ENCODE measurements at regions not wholly inside any gene's neighbourhood (a gene's known extent, or its start where the extent isn't known, plus 50 kb on each side); places are given as distances from the start of the nearest gene placed in this dataset.
"Not testable (repeated sequence)": the region's sequence is repeated elsewhere in the genome, so short reads cannot be mapped to it uniquely, and the experiment has no call there.

DNA sequence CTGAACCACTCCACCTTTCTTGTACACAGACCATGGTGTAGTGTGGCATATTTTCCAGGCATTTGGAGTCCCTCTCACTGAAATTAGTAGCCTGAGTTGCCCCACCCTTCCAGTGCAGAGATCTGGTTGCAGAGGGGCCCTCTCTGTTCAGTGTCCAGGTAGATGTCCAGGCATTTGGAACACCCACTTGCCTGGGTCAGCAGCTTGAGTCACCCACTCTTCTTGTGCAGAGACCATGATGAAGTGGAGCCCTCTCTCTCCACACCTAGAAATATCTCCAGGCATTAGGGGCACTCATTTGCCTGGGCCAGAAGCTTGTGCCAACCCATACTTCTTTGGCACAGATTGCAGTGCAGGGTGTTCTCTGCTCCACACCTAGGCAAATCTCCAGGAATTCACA is 2733.3 kb downstream of the PCDH7 start:
- Mint-ChIP-seq H3K36me3 (no peaks in the 10 kb centered on the region), H3K9me3 (peaks cover 10 to 16% of the 10 kb centered on the region in 2 donors), H3K27ac (no peak overlapping the region)
- ATAC-seq (no peak), DNase-seq (ENCODE audit: low spot score in 2 of 2) (no peak)

DNA sequence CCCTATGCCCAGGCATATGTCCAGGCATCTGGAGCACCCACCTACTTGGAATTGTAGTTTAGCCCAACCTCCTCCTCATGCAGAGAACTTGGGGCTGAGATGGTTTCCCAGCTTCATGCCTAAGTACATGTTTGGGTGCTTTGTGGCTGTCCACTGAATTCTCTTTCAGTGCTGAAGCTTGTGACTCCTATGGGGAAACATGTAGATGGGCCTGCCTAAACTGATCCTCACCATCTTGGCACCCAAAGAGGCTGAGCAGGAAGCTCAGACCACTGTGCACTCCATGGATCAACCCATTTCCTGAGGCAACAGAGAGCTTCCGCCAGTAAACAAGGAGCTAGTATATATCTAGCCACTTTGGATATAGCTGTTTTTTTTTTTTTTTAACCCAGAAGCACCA is 2733.7 kb downstream of the PCDH7 start:
- ATAC-seq (no peak), DNase-seq (ENCODE audit: low spot score in 2 of 2) (no peak)
- H3K9me3 Mint-ChIP-seq: peaks cover 10 to 19% of the 10 kb centered on the region in 2 donors
- H3K27ac Mint-ChIP-seq: no peak overlapping the region
- no peaks in the 10 kb centered on the region for H3K36me3 Mint-ChIP-seq

DNA sequence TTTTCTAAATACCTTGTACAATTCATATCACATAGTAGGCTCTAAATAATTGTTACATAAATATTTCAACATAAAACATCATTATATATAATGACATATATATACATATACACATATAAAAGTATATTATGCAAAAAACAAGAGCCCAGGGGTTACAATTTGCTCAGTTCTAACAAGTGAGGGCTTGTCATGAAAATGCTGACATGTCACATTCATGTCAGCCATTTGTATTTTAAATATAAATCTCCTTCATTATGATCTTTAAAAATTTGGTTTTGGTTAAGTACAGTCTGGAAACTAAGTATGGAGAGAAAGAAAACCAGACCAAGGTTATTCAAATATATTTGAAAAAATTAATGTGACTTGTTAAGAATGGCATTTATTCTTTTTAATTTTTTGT is 2745.4 kb downstream of the PCDH7 start:
- ATAC-seq: no peak
- no peaks in the 10 kb centered on the region for H3K36me3 Mint-ChIP-seq
- peaks cover 11 to 16% of the 10 kb centered on the region in 2 donors for H3K9me3 Mint-ChIP-seq
- DNase-seq (ENCODE audit: low spot score in 2 of 2): no peak
- H3K27ac Mint-ChIP-seq: no peak overlapping the region

DNA sequence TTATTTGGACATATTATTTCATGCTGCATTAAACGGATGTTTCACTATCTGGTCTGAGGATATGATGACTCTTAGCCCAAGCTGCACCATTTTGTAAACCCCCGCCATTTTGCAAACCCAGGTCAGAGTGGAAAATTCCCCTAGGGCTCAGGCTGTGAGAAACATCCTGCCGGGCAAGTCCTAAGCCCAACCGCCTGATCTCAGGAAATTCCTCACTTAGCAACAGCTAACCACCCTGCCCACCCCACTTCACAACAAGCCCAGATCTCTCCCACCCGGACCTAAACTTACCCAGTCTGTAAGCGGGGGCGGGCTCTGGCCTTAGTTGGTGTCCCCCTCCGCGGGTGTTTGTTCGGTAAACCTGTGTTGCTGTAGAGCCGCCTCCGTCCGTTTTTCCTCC is 2747.1 kb downstream of the PCDH7 start:
- ATAC-seq (no peak), DNase-seq (ENCODE audit: low spot score in 2 of 2) (no peak)
- peaks cover 11 to 16% of the 10 kb centered on the region in 2 donors for H3K9me3 Mint-ChIP-seq
- H3K36me3 Mint-ChIP-seq: no peaks in the 10 kb centered on the region
- H3K27ac Mint-ChIP-seq: no peak overlapping the region

DNA sequence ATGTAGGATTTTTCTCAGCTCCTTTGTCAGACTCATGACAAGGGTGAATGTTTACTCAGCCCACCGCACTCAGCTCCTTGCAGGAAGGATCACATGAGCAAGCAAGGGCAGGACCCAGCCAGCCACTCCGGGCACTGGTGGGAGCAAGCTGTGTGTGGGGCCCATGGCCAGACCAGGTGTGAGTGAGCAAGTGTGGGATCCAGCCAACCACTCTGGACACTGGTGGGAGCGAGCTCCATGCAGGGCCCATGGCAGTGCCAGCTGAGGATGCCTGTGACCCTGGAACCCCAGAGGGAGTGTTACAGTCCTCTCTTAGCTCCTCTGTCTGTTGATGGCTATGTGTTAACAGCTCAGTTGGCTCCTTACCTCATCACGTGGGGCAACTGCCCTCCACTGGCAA is 2750.6 kb downstream of the PCDH7 start:
- H3K36me3 Mint-ChIP-seq: no peaks in the 10 kb centered on the region
- peaks cover 0 to 12% of the 10 kb centered on the region in 2 donors for H3K9me3 Mint-ChIP-seq
- DNase-seq (ENCODE audit: low spot score in 2 of 2) (no peak), ATAC-seq (no peak)
- H3K27ac Mint-ChIP-seq: no peak overlapping the region

DNA sequence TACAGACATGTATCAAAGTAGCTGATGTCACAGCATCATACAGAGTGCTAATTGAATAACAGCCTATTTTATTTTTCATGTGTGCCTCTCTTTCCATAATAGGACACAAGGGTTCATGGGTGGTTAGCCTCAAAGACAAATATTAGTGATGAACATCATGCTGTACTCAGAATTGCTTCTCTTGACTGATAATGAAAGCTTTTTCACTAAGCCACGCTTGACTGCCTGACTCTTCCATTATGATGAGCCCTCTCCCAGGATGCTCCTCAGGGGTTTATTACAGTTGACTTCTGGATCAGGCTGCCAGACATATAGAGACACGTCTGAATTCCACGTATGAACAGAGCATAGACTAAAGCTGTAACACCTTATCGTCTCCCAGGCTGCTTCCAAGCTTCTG is 2757.5 kb downstream of the PCDH7 start:
- Mint-ChIP-seq H3K36me3 (no peaks in the 10 kb centered on the region), H3K9me3 (peaks cover 13 to 16% of the 10 kb centered on the region in 2 donors), H3K27ac (no peak overlapping the region)
- DNase-seq (ENCODE audit: low spot score in 2 of 2) (no peak), ATAC-seq (no peak)

DNA sequence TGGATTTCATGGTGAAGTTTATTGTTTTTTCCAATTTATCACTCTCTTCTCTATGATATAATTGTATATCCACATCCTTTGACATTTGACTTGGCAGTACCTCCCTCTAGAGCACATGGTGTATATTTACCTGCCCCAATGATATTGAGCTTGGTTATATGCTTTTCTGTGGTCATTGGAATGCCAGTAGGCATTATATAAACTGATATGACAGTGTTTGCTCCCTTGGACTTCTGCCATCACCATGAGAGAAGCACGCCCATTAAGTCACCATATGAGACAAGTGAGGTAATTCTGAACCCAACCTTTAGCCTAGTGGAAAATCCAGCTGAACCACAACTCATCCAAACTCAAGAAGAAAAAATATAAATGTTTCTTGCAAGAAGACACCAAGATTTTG is 2761.5 kb downstream of the ARAP2 start:
- ATAC-seq (no peak), DNase-seq (ENCODE audit: low spot score in 2 of 2) (no peak)
- Mint-ChIP-seq H3K27ac (no peak overlapping the region), H3K36me3 (no peaks in the 10 kb centered on the region), H3K9me3 (peaks cover 8 to 22% of the 10 kb centered on the region in 2 donors)

DNA sequence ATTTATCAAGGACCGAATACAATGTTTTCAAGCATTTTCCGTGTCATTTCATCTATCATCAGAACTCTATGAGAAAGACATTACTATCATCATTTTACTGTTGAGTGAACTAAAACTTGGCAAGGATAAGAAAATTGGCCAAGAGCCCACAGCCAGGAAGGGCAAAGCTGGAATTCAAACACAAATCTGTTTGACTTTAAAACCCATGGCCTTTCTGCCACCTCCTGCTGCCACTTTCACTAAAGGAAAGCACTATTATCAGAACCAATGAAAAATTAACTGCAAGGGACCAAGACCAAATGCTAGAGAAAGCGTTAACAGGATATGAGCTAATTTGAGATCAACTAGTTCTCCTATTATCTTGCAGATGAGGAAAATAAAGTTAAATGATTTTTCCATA is 2759.2 kb downstream of the ARAP2 start:
- Mint-ChIP-seq H3K27ac (no peak overlapping the region), H3K36me3 (no peaks in the 10 kb centered on the region), H3K9me3 (peaks cover 10 to 28% of the 10 kb centered on the region in 2 donors)
- ATAC-seq (no peak), DNase-seq (ENCODE audit: low spot score in 2 of 2) (no peak)

DNA sequence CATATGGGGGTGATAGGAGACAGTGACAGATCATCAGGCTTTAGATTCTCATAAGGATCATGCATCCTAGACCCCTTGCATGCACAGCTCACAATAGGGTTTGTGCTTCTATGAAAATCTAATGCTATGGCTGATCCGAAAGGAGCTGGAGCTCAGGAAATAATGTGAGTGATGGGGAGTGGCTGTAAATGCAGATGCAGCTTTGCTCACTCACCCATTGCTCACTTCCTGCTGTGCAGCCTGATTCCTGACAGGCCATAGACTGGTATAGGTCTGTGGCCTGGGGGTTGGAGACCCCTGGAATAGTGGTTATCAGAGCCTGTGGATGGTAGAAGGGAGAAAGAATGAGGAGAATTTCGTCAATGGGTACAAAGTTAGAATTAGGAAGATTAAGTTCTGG is 2751.1 kb downstream of the ARAP2 start:
- no peaks in the 10 kb centered on the region for H3K36me3 Mint-ChIP-seq
- H3K9me3 Mint-ChIP-seq: peaks cover 2 to 15% of the 10 kb centered on the region in 2 donors
- DNase-seq (ENCODE audit: low spot score in 2 of 2): no peak
- H3K27ac Mint-ChIP-seq: no peak overlapping the region
- no peak for ATAC-seq

DNA sequence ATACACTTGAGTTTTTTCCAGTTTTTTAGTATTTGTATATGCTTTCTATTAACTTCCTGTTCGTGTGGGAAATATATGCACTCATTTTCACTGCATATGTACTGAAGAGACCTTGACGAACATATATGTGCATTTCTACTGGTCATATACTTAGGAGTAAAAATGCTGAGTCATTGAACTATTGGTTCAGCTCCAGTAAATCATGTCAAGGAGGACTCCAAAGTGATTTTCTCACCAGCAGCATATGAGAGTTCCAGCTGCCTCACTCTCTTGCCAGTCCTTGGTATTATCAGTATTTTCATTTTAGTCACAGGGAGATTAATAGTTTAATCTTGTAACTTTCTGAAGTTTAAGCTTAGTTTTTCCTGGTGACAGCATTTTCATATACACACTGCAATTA is 2750.2 kb downstream of the ARAP2 start:
- DNase-seq (ENCODE audit: low spot score in 2 of 2) (no peak), ATAC-seq (no peak)
- Mint-ChIP-seq H3K9me3 (peaks cover 7 to 20% of the 10 kb centered on the region in 2 donors), H3K27ac (no peak overlapping the region), H3K36me3 (no peaks in the 10 kb centered on the region)

DNA sequence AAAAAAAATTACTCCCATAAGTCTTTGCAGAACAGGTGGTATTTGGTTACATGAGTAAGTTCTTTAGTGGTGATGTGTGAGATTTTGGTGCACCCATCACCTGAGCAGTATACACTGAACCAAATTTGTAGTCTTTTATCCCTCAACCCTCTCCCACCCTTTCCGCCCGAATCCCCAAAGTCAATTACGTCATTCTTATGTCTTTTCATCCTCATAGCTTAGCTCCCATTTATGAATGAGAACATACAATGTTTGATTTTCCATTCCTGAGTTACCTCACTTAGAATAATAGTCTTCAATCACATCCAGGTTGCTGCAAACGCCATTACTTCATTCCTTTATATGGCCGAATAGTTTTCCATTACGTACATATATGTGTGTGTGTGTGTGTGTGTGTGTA is 2742.7 kb downstream of the ARAP2 start:
- not testable (repeated sequence) for H3K27ac Mint-ChIP-seq; H3K36me3 Mint-ChIP-seq; DNase-seq (ENCODE audit: low spot score in 2 of 2); ATAC-seq
- peaks cover 22 to 36% of the 10 kb centered on the region in 2 donors for H3K9me3 Mint-ChIP-seq

DNA sequence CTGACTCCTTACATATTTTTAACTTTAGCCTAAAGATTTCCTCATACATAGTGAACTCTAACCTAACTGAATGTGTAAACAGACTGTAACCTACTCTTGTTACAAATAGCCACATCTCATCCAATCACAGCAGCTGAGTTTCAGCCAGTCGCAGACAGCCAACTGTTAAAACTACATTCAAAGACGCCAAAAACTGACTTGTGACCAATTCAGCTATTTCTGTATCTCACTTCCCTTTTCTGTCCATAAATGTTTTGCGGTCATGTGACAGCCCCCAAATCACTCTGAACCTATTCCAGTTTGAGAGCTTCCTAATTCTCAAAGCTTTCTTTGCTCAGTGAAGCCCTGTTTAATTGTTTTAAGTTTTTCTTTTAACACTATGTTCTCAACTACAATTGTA is 2731.9 kb downstream of the ARAP2 start:
- ATAC-seq (no peak), DNase-seq (ENCODE audit: low spot score in 2 of 2) (no peak)
- Mint-ChIP-seq H3K9me3 (peaks cover 13 to 19% of the 10 kb centered on the region in 2 donors), H3K27ac (no peak overlapping the region), H3K36me3 (no peaks in the 10 kb centered on the region)

DNA sequence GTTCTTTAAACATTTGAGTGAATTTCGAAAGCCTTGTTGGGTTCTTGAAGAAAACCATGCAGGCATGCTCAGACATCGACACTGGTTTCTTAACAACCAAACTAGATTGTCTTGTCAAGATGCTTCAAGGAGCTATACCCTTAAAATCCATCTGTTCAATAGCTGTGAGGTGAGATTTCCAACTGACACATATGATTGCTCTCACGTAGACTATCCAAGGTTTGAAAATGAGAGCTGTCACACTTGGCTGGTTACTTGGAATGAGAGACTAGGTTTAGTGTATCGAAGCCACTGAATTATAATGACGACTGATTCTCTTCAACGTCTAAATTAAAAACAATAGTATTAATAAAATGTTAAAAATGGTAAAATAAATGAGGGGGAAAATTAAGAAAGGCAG is 2725.5 kb downstream of the ARAP2 start:
- Mint-ChIP-seq H3K36me3 (no peaks in the 10 kb centered on the region), H3K9me3 (peaks cover 13 to 28% of the 10 kb centered on the region in 2 donors), H3K27ac (no peak overlapping the region)
- no peak for ATAC-seq
- DNase-seq (ENCODE audit: low spot score in 2 of 2): no peak

DNA sequence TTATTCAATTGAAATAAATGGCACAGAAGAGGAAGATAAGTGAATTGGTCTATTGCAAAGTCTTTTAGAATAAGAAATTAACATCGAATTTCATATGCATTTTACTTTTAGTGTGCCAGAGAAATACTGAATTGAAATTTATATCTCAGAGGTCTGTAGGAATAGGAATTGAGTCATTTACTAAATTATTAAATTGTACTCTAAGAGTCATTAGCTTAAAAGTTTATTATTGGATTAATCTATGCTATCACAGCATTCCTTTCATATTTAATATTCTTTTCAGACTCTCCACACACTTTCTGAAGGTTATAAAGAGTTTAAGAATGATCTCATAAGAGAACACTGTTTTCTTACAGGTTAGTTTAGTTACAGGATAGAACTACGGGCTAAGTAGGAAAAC is 2711.5 kb downstream of the ARAP2 start:
- no peak overlapping the region for H3K27ac Mint-ChIP-seq
- DNase-seq (ENCODE audit: low spot score in 2 of 2): no peak
- no peak for ATAC-seq
- H3K9me3 Mint-ChIP-seq: peaks cover 8 to 20% of the 10 kb centered on the region in 2 donors
- no peaks in the 10 kb centered on the region for H3K36me3 Mint-ChIP-seq

DNA sequence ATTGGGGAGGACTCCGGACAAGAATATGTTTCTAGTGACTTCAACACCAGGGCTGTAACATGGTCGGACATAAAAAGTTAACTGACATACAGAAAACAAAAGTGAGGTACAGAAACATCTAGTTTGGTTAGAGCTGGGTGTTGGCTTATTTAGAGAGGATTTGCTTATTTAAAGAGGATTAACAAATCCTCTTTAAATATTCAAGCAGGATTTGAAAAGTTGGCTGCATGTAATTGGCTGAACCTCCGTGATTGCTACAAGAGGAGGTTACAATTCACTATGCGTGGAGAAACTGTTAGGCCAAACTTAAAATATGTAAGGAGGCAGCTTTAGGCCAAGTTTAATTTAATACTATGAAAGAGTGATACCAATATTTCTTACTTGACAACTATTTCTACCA is 2707.4 kb downstream of the ARAP2 start:
- Mint-ChIP-seq H3K9me3 (peaks cover 10 to 17% of the 10 kb centered on the region in 2 donors), H3K27ac (no peak overlapping the region), H3K36me3 (no peaks in the 10 kb centered on the region)
- no peak for ATAC-seq
- DNase-seq (ENCODE audit: low spot score in 2 of 2): no peak

DNA sequence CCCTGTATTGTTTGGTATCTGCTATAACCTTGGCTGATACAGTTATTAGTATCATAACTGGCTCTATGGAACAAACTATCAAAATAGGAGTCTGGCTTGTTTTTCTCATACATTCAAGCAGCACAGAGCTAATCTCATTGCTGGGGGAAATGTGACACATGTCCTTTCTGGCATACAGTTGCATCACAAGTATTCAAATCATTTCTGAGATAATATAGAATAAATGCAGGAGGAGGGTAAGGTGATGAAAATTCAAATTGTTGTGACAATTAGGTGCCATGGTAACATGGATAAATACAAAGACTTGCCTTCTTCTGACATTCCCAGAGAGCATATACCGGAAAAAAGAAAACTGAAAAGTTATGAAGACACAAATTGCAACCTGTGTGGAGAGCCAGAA is 2706.8 kb downstream of the ARAP2 start:
- Mint-ChIP-seq H3K36me3 (no peaks in the 10 kb centered on the region), H3K27ac (no peak overlapping the region), H3K9me3 (peaks cover 9 to 17% of the 10 kb centered on the region in 2 donors)
- no peak for ATAC-seq
- no peak for DNase-seq (ENCODE audit: low spot score in 2 of 2)

DNA sequence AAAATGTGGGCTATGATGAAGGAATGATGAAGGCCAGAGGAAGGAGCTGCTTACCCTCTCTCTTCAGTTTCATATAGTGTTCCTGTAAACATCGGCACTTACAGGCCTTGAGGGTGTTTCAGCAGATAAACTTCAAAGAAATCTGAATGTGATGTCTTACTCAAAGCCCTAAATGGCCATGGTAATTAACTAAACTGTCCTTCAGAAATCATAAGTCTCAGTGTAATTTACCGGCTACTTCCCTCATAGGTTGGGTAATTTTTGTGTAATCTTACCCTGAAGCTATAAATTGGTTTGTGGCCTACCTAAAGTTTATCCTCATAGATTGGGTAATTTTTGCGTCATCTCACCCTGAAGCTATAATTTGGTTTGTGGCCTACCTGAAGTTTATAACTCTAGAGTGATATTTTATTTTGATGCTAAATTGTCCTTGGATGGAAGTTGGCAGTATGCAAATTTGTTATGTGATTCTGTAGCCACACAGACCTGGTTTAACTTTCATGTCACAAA is 2700.3 kb downstream of the ARAP2 start:
- Mint-ChIP-seq H3K27ac (no peak overlapping the region), H3K9me3 (peaks cover 11 to 13% of the 10 kb centered on the region in 2 donors), H3K36me3 (no peaks in the 10 kb centered on the region)
- ATAC-seq (no peak), DNase-seq (ENCODE audit: low spot score in 2 of 2) (no peak)

DNA sequence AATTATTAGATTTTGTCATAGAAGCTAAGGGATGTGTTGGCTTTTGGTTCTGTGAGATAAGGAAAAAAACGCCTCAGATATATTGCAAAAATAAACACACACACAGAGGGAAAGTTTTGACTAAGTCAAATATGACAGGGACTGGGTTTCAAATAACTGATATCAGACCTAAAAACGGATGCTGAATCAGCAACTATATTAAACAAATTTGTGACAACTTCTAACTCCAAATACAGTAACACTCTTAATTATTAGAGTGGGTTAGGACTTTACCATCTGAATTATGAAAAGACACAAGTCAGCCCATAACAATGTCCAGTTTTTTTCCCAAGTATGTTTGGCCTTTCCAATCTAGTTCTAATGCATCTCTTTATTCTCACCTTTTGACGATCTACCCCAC is 2693.1 kb downstream of the ARAP2 start:
- ATAC-seq (no peak), DNase-seq (ENCODE audit: low spot score in 2 of 2) (no peak)
- H3K36me3 Mint-ChIP-seq: peaks cover 0 to 5% of the 10 kb centered on the region in 2 donors
- H3K9me3 Mint-ChIP-seq: peaks cover 26 to 35% of the 10 kb centered on the region in 2 donors
- H3K27ac Mint-ChIP-seq: no peak overlapping the region

DNA sequence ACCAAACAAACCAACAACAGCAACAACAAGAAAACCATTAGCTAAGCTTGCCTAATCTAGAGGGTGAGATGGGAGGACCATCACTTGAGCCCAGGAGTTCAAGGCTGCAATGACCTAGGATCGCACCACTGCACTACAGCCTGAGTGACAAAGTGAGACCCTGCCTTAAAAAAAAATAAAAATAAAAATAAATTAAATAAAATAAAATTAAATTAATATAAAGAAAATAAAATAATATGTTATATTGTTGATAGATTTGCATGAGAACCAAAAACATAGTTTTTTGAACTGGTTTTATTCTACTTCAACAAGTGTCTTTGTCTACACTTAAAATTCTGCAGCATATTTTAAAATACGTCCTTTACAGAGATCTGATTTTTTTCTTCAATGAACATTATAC is 2683.1 kb downstream of the ARAP2 start:
- no peak for ATAC-seq
- Mint-ChIP-seq H3K36me3 (no peaks in the 10 kb centered on the region), H3K27ac (no peak overlapping the region), H3K9me3 (no peaks in the 10 kb centered on the region)
- DNase-seq (ENCODE audit: low spot score in 2 of 2): no peak

All from activated naive CD4-positive, alpha-beta T cell treated with anti-CD3 and anti-CD28 coated beads, Interleukin-2, amount 50 U/mL, for 72 hours (primary cell).